GM10248 (cell line): ENCODE measurements at regions not wholly inside any gene's neighbourhood (a gene's known extent, or its start where the extent isn't known, plus 50 kb on each side); places are given as distances from the start of the nearest gene placed in this dataset.
"Not testable (repeated sequence)": the region's sequence is repeated elsewhere in the genome, so short reads cannot be mapped to it uniquely, and the experiment has no call there.

Source experiments
- CTCF ChIA-PET: fragments of 300-600 bp; sonication (Branson Sonifier 250); formaldehyde crosslinking; extraction: SDS; loops from one replicate; lab custom pipeline; 2021; ENCODE audit warnings: antibody characterized with exemption; lab: Yijun Ruan, JAX
- POLR2A ChIA-PET: fragments of 350-650 bp; sonication (Branson Sonifier 250); formaldehyde crosslinking; extraction: SDS; loops from one replicate; lab custom pipeline; 2020; ENCODE audit warnings: antibody characterized with exemption; lab: Yijun Ruan, JAX
- DNase-seq: peaks from one replicate; pipeline ENCODE4 v3.0.0; 2012; ENCODE audit errors: extremely low spot score
- CTCF ChIP-seq: IDR thresholded peaks from 2 replicates; pipeline ENCODE4 v1.5.1; 2012; ENCODE audit warnings: mild to moderate bottlenecking, low read depth; ENCODE audit errors: extremely low read depth, missing control alignments, control extremely low read depth

GRCh38 chr7:97313900-97314299 lies 196.4 kb downstream of the SDHAF3 start:
- no peak for DNase-seq
- TF ChIP-seq CTCF: no peak
- ChIA-PET POLR2A (no interaction called here), CTCF (interaction anchor here (1.2 to 1.3 kb wide), 2 partner anchors 11 to 15 kb away, joined by 3 read pairs; no protein-coding TSS in a partner anchor)

GRCh38 chr7:97317575-97317974 lies 200.1 kb downstream of the SDHAF3 start:
- ChIA-PET CTCF (interaction anchor here (1.0 kb wide), 1 partner anchor 28 kb away, joined by 3 read pairs; no protein-coding TSS in a partner anchor), POLR2A (no interaction called here)
- no peak for DNase-seq
- TF ChIP-seq CTCF: no peak

- POLR2A ChIA-PET, CTCF ChIA-PET, DNase-seq: not testable (repeated sequence)
Measured at GRCh38 chr7:97329871-97330270, 212.4 kb downstream of the SDHAF3 start.

- ChIA-PET POLR2A (no interaction called here), CTCF (no interaction called here)
- no peak for DNase-seq
- no peak for TF ChIP-seq CTCF
Measured at GRCh38 chr7:97337849-97338248, 220.4 kb downstream of the SDHAF3 start.

- ChIA-PET POLR2A (no interaction called here), CTCF (no interaction called here)
- no peak for DNase-seq
- TF ChIP-seq CTCF: no peak
Measured at GRCh38 chr7:97342512-97342911, 225.0 kb downstream of the SDHAF3 start.

- CTCF ChIA-PET: interaction anchor here (1.4 kb wide), 1 partner anchor 29 kb away, joined by 3 read pairs; no protein-coding TSS in a partner anchor
- POLR2A ChIA-PET: no interaction called here
- DNase-seq: no peak
- TF ChIP-seq CTCF: no peak
Measured at GRCh38 chr7:97346349-97346748, 228.9 kb downstream of the SDHAF3 start.

- TF ChIP-seq CTCF: no peak
- ChIA-PET CTCF (no interaction called here), POLR2A (no interaction called here)
- no peak for DNase-seq
Measured at GRCh38 chr7:97351488-97351887, 234.0 kb downstream of the SDHAF3 start.
